ENCODE measurements at regions not wholly inside any gene's neighbourhood (a gene's known extent, or its start where the extent isn't known, plus 50 kb on each side); places are given as distances from the start of the nearest gene placed in this dataset.

- Histone ChIP-seq H3K36me3 (ENCODE audit: control insufficient read depth, insufficient read depth, low read length) (no peaks in the 10 kb centered on the region), H3K4me3 (ENCODE audit: low read depth, low read length) (no peak overlapping the region), H3K27me3 (ENCODE audit: control insufficient read depth, insufficient read depth, low read length) (no peaks in the 10 kb centered on the region)
- no peak for TF ChIP-seq CTCF (IDR thresholded peaks at IDR 0.05; ENCODE audit: insufficient read depth, low read length, poor library complexity, severe bottlenecking)
- DNase-seq (ENCODE audit: low read depth): no peak
These were observed 123.8 kb upstream of the LRFN5 start for GRCh38 chr14:41482861-41483260.

GRCh38 chr14:41476526-41476925 is 130.2 kb upstream of the LRFN5 start:
- H3K4me3 ChIP-seq (ENCODE audit: low read depth, low read length): no peak overlapping the region
- H3K27me3 ChIP-seq (ENCODE audit: control insufficient read depth, insufficient read depth, low read length): no peaks in the 10 kb centered on the region
- no peak for TF ChIP-seq CTCF (IDR thresholded peaks at IDR 0.05; ENCODE audit: insufficient read depth, low read length, poor library complexity, severe bottlenecking)
- H3K36me3 ChIP-seq (ENCODE audit: control insufficient read depth, insufficient read depth, low read length): no peaks in the 10 kb centered on the region
- peak; percentile 47 for DNase-seq (ENCODE audit: low read depth)

GRCh38 chr14:41461380-41461779 is 145.3 kb upstream of the LRFN5 start:
- Histone ChIP-seq H3K4me3 (ENCODE audit: low read depth, low read length) (no peak overlapping the region), H3K27me3 (ENCODE audit: control insufficient read depth, insufficient read depth, low read length) (no peaks in the 10 kb centered on the region), H3K36me3 (ENCODE audit: control insufficient read depth, insufficient read depth, low read length) (no peaks in the 10 kb centered on the region)
- DNase-seq (ENCODE audit: low read depth): no peak
- TF ChIP-seq CTCF (IDR thresholded peaks at IDR 0.05; ENCODE audit: insufficient read depth, low read length, poor library complexity, severe bottlenecking): no peak

- no peaks in the 10 kb centered on the region for H3K27me3 ChIP-seq (ENCODE audit: control insufficient read depth, insufficient read depth, low read length)
- TF ChIP-seq CTCF (IDR thresholded peaks at IDR 0.05; ENCODE audit: insufficient read depth, low read length, poor library complexity, severe bottlenecking): no peak
- no peak for DNase-seq (ENCODE audit: low read depth)
- no peak overlapping the region for H3K4me3 ChIP-seq (ENCODE audit: low read depth, low read length)
- no peaks in the 10 kb centered on the region for H3K36me3 ChIP-seq (ENCODE audit: control insufficient read depth, insufficient read depth, low read length)
These were observed 149.3 kb upstream of the LRFN5 start for GRCh38 chr14:41457393-41457792.

- DNase-seq (ENCODE audit: low read depth): no peak
- no peak for TF ChIP-seq CTCF (IDR thresholded peaks at IDR 0.05; ENCODE audit: insufficient read depth, low read length, poor library complexity, severe bottlenecking)
- Histone ChIP-seq H3K27me3 (ENCODE audit: control insufficient read depth, insufficient read depth, low read length) (no peaks in the 10 kb centered on the region), H3K36me3 (ENCODE audit: control insufficient read depth, insufficient read depth, low read length) (no peaks in the 10 kb centered on the region), H3K4me3 (ENCODE audit: low read depth, low read length) (no peak overlapping the region)
These were observed 157.6 kb upstream of the LRFN5 start for GRCh38 chr14:41449066-41449465.

- H3K4me3 ChIP-seq (ENCODE audit: low read depth, low read length): no peak overlapping the region
- TF ChIP-seq CTCF (IDR thresholded peaks at IDR 0.05; ENCODE audit: insufficient read depth, low read length, poor library complexity, severe bottlenecking): no peak
- DNase-seq (ENCODE audit: low read depth): no peak
These were observed 160.7 kb upstream of the LRFN5 start for GRCh38 chr14:41446008-41446407.

More at GRCh38 chr14:41446008-41446407, 160.7 kb upstream of the LRFN5 start:
- H3K36me3 ChIP-seq (ENCODE audit: control insufficient read depth, insufficient read depth, low read length): no peaks in the 10 kb centered on the region
- H3K27me3 ChIP-seq (ENCODE audit: control insufficient read depth, insufficient read depth, low read length): no peaks in the 10 kb centered on the region
